Gastrocnemius medialis (tissue), 4 donors: ENCODE measurements at regions not wholly inside any gene's neighbourhood (a gene's known extent, or its start where the extent isn't known, plus 50 kb on each side); places are given as distances from the start of the nearest gene placed in this dataset.
"Not testable (repeated sequence)": the region's sequence is repeated elsewhere in the genome, so short reads cannot be mapped to it uniquely, and the experiment has no call there.

Experiments
- ATAC-seq, 2 donors: fragments of 150-250 bp; one replicate each; pipeline ENCODE4 v1.9.1; 2016
- DNase-seq, 2 donors: peaks; one replicate each; pipeline ENCODE4 v3.0.0-alpha.2; 2019
- H3K27ac ChIP-seq, 4 donors: fragments of 200-600 bp; sonication (generic); 1 replicate in 1 of 4; 2 replicates in 3 of 4; pipeline ENCODE4 v1.5.1; 2016 to 2018; ENCODE audit warnings: mild to moderate bottlenecking in 2 of 4, moderate library complexity in 1 of 4
- H3K27me3 ChIP-seq, 3 donors: fragments of 200-600 bp; sonication (generic) in 2 of 3; 1 replicate in 1 of 3; 2 replicates in 2 of 3; pipeline versions ENCODE4 v1.5.1 to v1.6.0; 2016 to 2019; ENCODE audit warnings: mild to moderate bottlenecking in 1 of 3, moderate library complexity in 1 of 3
- H3K36me3 ChIP-seq, 2 donors: fragments of 200-600 bp; sonication (generic) in 1 of 2; one replicate each; pipeline ENCODE4 v1.5.1; 2017 to 2018
- H3K4me1 ChIP-seq, 2 donors: fragments of 200-600 bp; sonication (generic) in 1 of 2; one replicate each; pipeline ENCODE4 v1.5.1; 2016 to 2017; ENCODE audit warnings: mild to moderate bottlenecking in 2 of 2
- H3K4me3 ChIP-seq, 4 donors: fragments of 200-600 bp; sonication (generic) in 3 of 4; 1 replicate in 1 of 4; 2 replicates in 3 of 4; pipeline ENCODE4 v1.5.1; 2016 to 2019; ENCODE audit warnings: mild to moderate bottlenecking in 2 of 4
- H3K9me3 ChIP-seq, 3 donors: fragments of 200-600 bp; sonication (generic) in 2 of 3; 1 replicate in 1 of 3; 2 replicates in 2 of 3; pipeline ENCODE4 v1.5.1; 2016 to 2019
- POLR2A ChIP-seq, 2 donors: fragments of 450-650 bp; IDR thresholded peaks; one replicate each; pipeline ENCODE4 v1.6.1; 2017; ENCODE audit warnings: antibody characterized with exemption in 2 of 2, mild to moderate bottlenecking in 2 of 2, moderate library complexity in 2 of 2
- in situ Hi-C, 4 donors: fragments of 200-750 bp; cut with MboI; loops; one replicate each; pipeline versions ENCODE4 v1.15.0 to v1.8.0; 2017; ENCODE audit warnings: low sequenced_read_pairs in 4 of 4
- intact Hi-C: fragments of 100-400 bp; cut with DNase I; formaldehyde crosslinking; loops from one replicate; pipeline ENCODE4 v1.15.1; 2023; ENCODE audit warnings: low total_unique reads
- TF ChIP-seq, protein P1 (sequence below), 5 experiments: fragments of 450-650 bp in 3 of 5; fragments of 200-600 bp in 2 of 5; sonication (generic) in 2 of 5; IDR thresholded peaks in 4 of 5; conservative IDR thresholded peaks in 1 of 5; 1 replicate in 4 of 5; 2 replicates in 1 of 5; pipeline ENCODE4 v1.5.1; 2016 to 2019; ENCODE audit warnings: antibody characterized with exemption in 5 of 5, mild to moderate bottlenecking in 3 of 5, moderate library complexity in 3 of 5

DNA sequence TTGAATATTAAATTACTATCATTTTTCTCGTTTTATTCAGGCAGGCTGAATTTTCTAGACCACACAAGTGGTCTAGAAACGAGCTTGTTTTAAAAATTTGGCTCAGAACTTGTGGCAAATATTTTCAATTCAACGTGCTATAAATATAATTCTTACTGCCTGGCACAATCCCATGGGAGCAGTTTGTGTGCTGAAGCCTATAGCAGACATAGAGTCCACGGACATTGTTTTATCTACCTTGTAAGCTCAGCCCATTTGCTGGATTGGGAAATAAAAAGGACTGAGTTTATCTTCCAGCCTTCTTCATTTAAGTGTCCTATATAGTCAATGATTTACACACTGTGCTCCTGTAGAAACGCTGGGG is 103.4 kb downstream of the ZBTB18 start:
- peaks cover 7 to 8% of the 10 kb centered on the region in 2 donors for H3K4me1 ChIP-seq
- in situ Hi-C loops (no loop called here), intact Hi-C loops (loop anchor here (2.0 kb wide), 1 partner anchor 108 kb away; no protein-coding TSS in a partner anchor)
- H3K9me3 ChIP-seq, result no peaks in the 10 kb centered on the region
- H3K36me3 ChIP-seq, result no peaks in the 10 kb centered on the region
- no peak overlapping the region for H3K4me3 ChIP-seq
- peak overlapping the region; percentile 76 to 86 (median 78) for H3K27ac ChIP-seq
- no peak for TF ChIP-seq POLR2A (IDR thresholded peaks at IDR 0.05)
- TF ChIP-seq, protein P1, sequence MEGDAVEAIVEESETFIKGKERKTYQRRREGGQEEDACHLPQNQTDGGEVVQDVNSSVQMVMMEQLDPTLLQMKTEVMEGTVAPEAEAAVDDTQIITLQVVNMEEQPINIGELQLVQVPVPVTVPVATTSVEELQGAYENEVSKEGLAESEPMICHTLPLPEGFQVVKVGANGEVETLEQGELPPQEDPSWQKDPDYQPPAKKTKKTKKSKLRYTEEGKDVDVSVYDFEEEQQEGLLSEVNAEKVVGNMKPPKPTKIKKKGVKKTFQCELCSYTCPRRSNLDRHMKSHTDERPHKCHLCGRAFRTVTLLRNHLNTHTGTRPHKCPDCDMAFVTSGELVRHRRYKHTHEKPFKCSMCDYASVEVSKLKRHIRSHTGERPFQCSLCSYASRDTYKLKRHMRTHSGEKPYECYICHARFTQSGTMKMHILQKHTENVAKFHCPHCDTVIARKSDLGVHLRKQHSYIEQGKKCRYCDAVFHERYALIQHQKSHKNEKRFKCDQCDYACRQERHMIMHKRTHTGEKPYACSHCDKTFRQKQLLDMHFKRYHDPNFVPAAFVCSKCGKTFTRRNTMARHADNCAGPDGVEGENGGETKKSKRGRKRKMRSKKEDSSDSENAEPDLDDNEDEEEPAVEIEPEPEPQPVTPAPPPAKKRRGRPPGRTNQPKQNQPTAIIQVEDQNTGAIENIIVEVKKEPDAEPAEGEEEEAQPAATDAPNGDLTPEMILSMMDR (IDR thresholded peaks at IDR 0.05 in 4 of 5, conservative IDR thresholded peaks at IDR 0.05 in 1 of 5), result no peak
- DNase-seq (no peak), ATAC-seq (peak in 1 of 2 donors; percentile 18)
- no peaks in the 10 kb centered on the region for H3K27me3 ChIP-seq

DNA sequence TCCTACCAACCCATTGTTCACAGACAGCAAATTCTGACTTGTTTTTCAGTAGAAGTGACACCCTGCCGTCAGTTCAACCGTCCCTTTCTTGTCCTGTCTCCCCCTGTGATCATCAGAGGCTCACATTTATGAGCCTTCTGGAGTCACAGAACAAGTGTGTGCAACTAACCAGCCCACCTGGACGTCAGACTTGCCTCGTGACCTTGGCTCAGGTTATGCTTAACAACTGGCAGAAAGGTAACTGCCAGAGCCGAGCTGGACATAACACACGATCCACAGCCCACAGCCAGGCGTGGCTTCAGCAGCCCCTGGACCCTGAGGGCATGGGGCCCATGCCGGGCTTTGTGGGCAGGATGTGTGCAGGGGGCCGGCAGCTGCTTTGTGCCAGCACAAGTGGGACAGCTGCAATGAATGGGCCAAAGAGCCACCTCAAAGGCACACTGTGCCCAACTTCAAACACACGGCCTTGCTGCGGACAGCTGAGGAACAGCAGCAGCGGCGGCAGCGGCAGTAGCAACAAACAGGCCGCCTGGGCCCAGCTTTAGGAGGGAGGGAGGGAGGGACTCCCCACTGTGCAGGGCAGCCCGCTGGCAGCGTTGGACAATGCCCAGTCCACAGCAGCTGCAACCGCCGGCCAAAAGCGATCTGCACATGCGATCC is 103.9 kb downstream of the ZBTB18 start:
- ATAC-seq (peak; percentile 96), DNase-seq (peak; percentile 56 to 84)
- intact Hi-C loops (loop anchor here (1.0 to 5.0 kb wide), 4 partner anchors 57 to 117 kb away; no protein-coding TSS in a partner anchor), in situ Hi-C loops (no loop called here)
- Histone ChIP-seq H3K36me3 (no peaks in the 10 kb centered on the region), H3K27ac (peak overlapping the region; percentile 76 to 86 (median 78)), H3K4me3 (peak overlapping the region; percentile 29 to 39 (median 35)), H3K27me3 (no peaks in the 10 kb centered on the region), H3K9me3 (no peaks in the 10 kb centered on the region), H3K4me1 (peaks cover 7 to 8% of the 10 kb centered on the region in 2 donors)
- peak; percentile 56 to 71 for TF ChIP-seq POLR2A (IDR thresholded peaks at IDR 0.05)
- TF ChIP-seq, protein P1 (IDR thresholded peaks at IDR 0.05 in 4 of 5, conservative IDR thresholded peaks at IDR 0.05 in 1 of 5), result peak in 4 of 5 experiments; percentile 22 to 44 (median 31)

DNA sequence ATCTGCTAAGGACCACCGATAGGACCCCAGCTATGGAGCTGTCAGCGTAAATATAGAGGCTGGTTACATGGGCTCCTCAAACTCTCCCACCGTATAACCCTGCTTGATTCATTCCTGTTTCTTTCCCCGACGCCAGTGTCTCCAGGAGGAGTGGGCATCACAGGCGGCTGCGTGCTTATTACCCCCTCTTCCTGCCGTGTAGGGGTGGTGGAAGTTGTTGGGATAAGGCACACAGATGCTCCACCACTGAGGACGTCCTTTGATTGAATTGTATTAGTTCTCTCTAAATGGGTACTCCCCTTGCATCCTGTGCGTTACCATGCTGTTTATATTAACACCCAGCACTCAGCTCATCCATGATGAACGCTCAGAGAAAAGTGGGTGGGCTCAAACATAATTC is 104.6 kb downstream of the ZBTB18 start:
- intact Hi-C loops, result loop anchor here (1.0 to 5.0 kb wide), 4 partner anchors 57 to 117 kb away; no protein-coding TSS in a partner anchor
- peak in 1 of 2 donors; percentile 6 for ATAC-seq
- no peak for TF ChIP-seq POLR2A (IDR thresholded peaks at IDR 0.05)
- TF ChIP-seq, protein P1 (IDR thresholded peaks at IDR 0.05 in 4 of 5, conservative IDR thresholded peaks at IDR 0.05 in 1 of 5), result no peak
- Histone ChIP-seq H3K27ac (peak overlapping the region; percentile 76 to 86 (median 78)), H3K9me3 (no peaks in the 10 kb centered on the region), H3K27me3 (no peaks in the 10 kb centered on the region), H3K4me3 (peak overlapping the region in 3 of 4 donors; percentile 34 to 39 (median 36)), H3K36me3 (no peaks in the 10 kb centered on the region), H3K4me1 (peaks cover 7 to 8% of the 10 kb centered on the region in 2 donors)
- in situ Hi-C loops, result no loop called here
- no peak for DNase-seq

DNA sequence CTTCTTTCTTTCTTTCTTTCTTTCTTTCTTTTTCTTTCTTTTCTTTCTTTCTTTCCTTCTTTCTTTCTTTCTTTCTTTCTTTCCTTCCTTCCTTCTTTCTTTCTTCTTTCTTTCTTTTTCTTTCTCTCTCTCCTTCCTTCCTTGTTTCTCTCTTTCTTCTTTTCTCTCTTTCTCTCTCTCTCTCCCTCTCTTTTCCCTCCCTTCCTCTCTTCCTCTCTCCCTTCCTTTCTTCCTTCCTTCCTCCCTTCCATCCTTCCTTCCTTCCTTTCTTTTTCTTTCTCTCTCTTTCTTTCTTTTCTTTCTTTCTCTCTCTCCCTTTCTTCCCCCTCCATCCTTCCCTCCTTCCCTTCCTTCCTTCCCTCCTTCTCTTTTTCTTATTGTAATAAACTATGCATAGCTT is 105.5 kb downstream of the ZBTB18 start:
- in situ Hi-C loops, ATAC-seq, H3K9me3 ChIP-seq, H3K27me3 ChIP-seq, DNase-seq, H3K36me3 ChIP-seq, H3K27ac ChIP-seq, H3K4me1 ChIP-seq, H3K4me3 ChIP-seq: not testable (repeated sequence)
- intact Hi-C loops, result loop anchor here (5.0 kb wide), 2 partner anchors 56 to 116 kb away; no protein-coding TSS in a partner anchor

DNA sequence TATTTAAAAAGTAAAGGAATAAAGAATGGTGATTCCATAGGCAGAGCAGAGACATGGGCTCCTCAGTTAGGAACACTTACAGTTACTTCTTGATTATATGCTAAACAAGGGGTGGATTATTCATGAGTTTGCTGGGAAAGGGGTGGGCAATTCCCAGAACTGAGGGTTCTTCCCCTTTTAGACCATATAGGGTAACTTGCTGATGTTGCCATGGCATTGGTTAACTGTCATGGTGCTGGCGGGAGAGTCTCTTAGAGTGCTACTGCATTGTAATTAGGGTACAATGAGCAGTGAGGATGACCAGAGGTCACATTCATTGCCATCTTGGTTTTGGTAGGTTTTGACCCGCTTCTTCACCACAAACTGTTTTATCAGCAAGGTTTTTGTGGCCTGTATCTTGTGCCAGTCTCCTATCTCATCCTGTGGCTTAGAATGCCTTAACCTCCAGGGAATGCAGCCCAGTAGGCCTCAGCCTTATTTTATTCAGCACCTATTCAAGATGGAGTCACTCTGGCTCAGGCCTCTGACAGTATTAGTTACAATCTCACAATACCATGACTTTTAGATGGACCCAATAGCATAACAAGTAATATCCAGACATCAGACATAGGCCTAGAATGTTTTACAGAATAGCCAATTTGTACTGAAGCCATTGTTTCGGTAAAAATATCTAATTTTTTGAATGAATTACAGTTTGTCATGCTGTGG is 106.8 kb downstream of the ZBTB18 start:
- H3K36me3 ChIP-seq, result no peaks in the 10 kb centered on the region
- ATAC-seq (no peak), DNase-seq (no peak)
- TF ChIP-seq POLR2A (IDR thresholded peaks at IDR 0.05), result no peak
- TF ChIP-seq, protein P1 (IDR thresholded peaks at IDR 0.05 in 4 of 5, conservative IDR thresholded peaks at IDR 0.05 in 1 of 5), result no peak
- H3K4me3 ChIP-seq, result no peak overlapping the region
- no peaks in the 10 kb centered on the region for H3K27me3 ChIP-seq
- H3K9me3 ChIP-seq, result no peaks in the 10 kb centered on the region
- H3K27ac ChIP-seq, result no peak overlapping the region
- peaks cover 7 to 8% of the 10 kb centered on the region in 2 donors for H3K4me1 ChIP-seq
- in situ Hi-C loops, result no loop called here
- intact Hi-C loops, result loop anchor here (5.0 kb wide), 2 partner anchors 54 to 114 kb away; no protein-coding TSS in a partner anchor
